ENCODE measurements at regions not wholly inside any gene's neighbourhood (a gene's known extent, or its start where the extent isn't known, plus 50 kb on each side); places are given as distances from the start of the nearest gene placed in this dataset.

DNA sequence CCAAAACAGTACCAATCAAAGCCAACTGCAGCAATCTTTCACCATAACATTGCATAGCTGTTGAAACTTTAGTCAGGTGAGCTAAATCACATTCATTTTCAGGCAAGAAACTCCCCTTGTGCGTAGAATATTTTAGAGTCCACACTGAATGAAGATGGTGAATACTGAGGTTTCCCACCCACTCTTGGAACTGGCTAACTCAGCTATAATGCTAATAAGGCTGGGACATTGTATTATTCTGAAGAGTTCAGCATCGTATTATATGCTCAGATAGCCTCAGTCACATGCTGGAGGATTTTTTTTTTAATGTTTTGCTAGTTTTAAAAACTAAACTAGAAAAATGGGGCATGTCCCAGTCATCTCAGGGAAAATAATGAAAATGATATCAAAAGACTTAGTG, 352.3 kb upstream of the FMN2 start:
- TF ChIP-seq, protein P1, sequence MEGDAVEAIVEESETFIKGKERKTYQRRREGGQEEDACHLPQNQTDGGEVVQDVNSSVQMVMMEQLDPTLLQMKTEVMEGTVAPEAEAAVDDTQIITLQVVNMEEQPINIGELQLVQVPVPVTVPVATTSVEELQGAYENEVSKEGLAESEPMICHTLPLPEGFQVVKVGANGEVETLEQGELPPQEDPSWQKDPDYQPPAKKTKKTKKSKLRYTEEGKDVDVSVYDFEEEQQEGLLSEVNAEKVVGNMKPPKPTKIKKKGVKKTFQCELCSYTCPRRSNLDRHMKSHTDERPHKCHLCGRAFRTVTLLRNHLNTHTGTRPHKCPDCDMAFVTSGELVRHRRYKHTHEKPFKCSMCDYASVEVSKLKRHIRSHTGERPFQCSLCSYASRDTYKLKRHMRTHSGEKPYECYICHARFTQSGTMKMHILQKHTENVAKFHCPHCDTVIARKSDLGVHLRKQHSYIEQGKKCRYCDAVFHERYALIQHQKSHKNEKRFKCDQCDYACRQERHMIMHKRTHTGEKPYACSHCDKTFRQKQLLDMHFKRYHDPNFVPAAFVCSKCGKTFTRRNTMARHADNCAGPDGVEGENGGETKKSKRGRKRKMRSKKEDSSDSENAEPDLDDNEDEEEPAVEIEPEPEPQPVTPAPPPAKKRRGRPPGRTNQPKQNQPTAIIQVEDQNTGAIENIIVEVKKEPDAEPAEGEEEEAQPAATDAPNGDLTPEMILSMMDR (IDR thresholded peaks at IDR 0.05) = no peak
- Histone ChIP-seq H3K27ac (no peak overlapping the region), H3K9me3 (no peaks in the 10 kb centered on the region), H3K27me3 (no peaks in the 10 kb centered on the region), H3K36me3 (no peaks in the 10 kb centered on the region), H3K9ac (ENCODE audit: low read depth in 2 of 2, low read length in 2 of 2) (no peak overlapping the region), H3K4me1 (no peaks in the 10 kb centered on the region), H3K4me3 (no peak overlapping the region)
- intact Hi-C loops (cut with DNase I) = no loop called here
- DNase-seq = no peak

DNA sequence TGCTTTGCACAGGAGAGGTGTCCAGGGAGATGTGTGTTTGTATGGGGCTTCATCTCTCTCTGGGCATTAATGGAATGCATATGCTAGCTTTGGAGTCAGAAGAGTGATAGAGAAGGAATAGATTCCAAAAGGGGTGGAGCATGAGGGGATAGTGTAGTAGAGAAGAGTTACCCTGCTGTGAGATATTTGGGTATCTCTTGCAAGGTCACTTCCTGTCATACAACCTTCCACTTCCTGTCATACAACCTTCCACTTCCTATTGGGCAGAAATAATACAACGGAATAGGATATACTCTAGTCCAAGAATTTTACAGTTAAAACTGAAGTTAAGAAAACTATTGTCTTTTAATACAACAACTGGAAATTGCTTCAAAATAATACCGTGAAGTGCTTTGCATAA, 351.8 kb upstream of the FMN2 start:
- no peak overlapping the region for H3K4me3 ChIP-seq
- TF ChIP-seq, protein P1 (IDR thresholded peaks at IDR 0.05) = no peak
- H3K4me1 ChIP-seq = no peaks in the 10 kb centered on the region
- no peaks in the 10 kb centered on the region for H3K36me3 ChIP-seq
- H3K9ac ChIP-seq (ENCODE audit: low read depth in 2 of 2, low read length in 2 of 2) = no peak overlapping the region
- intact Hi-C loops (cut with DNase I) = no loop called here
- no peaks in the 10 kb centered on the region for H3K9me3 ChIP-seq
- no peaks in the 10 kb centered on the region for H3K27me3 ChIP-seq
- H3K27ac ChIP-seq = no peak overlapping the region
- DNase-seq = no peak

DNA sequence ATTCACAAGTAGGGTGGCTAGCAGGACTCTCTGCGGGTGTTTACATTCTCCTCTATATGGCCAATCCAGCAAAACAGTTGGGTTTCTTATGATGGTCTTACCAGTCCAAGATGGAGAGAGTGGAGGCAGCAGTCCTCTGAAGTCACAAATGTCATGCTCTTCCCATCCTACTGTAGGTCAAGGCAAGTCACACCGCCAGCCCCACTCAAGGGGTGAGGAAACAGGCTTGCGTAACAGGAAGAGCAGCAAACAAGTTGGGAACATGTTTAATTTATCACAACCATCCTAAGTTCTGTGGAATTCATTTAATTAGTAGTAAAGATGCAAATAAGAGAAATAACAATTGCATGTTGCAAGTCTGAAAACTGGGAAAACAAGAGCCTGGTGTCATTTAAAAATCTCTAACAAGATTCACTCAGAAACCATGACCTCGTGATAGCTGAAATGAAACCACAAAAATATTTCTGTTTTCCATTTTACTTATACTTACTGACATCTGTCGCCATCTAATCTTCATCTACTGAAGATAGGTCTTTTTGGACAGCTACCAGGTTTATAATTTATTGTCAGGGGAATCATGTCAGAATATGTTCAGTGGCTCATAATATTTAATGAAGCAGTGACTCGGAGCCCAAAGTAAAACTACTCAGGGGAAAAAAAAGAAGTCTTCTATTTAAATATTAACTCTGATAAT, 349.1 kb upstream of the FMN2 start:
- H3K36me3 ChIP-seq = no peaks in the 10 kb centered on the region
- no peak overlapping the region for H3K9ac ChIP-seq (ENCODE audit: low read depth in 2 of 2, low read length in 2 of 2)
- no peaks in the 10 kb centered on the region for H3K4me1 ChIP-seq
- H3K9me3 ChIP-seq = no peaks in the 10 kb centered on the region
- no peak for DNase-seq
- no peak overlapping the region for H3K4me3 ChIP-seq
- intact Hi-C loops (cut with DNase I) = no loop called here
- TF ChIP-seq, protein P1 (IDR thresholded peaks at IDR 0.05) = no peak
- no peak overlapping the region for H3K27ac ChIP-seq
- no peaks in the 10 kb centered on the region for H3K27me3 ChIP-seq

- H3K27me3 ChIP-seq = no peaks in the 10 kb centered on the region
- no peaks in the 10 kb centered on the region for H3K36me3 ChIP-seq
- H3K4me3 ChIP-seq = no peak overlapping the region
- H3K9me3 ChIP-seq = no peaks in the 10 kb centered on the region
- intact Hi-C loops (cut with DNase I) = no loop called here
- no peak overlapping the region for H3K9ac ChIP-seq (ENCODE audit: low read depth in 2 of 2, low read length in 2 of 2)
- no peaks in the 10 kb centered on the region for H3K4me1 ChIP-seq
- TF ChIP-seq, protein P1 (IDR thresholded peaks at IDR 0.05) = no peak
- DNase-seq = no peak
- H3K27ac ChIP-seq = no peak overlapping the region
These were observed 346.8 kb upstream of the FMN2 start for GRCh38 chr1:239744851-239745250.

DNA sequence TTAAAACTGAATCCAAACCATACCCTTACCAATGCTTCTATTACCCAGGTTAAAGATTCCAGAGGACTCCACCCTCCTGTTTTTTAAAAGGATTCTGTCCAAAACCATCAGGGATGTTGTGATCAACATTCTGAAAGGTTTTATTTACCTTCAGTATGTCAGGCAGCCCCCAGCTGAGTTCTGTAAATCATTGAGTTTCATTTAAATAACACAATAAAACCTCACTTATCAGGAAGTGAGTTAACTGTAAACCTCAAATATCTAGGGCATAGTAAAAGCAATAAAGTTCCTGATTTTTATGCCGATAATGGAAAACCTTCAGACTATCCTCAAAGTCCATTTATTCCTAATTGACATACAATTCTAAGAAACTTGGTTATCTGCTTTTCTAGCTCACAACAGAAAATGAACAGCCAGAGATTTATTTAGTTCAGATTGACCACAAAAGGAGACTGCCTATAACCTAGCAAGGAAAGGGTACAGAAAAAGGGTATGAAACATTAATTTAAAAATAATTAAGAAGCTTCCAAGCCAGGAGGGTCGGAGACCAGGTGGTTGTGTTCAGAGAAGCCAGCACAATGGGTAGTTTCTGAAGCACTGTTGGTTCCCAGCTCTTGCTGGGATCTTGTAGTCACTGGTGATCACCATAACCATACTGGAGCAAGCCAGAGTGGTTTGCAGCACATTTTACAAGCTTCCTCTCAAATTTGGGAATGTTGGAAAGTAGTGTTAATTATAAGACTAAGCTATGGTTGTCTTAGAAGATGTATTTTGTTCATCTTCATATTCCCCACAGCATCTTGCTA, 336.4 kb upstream of the FMN2 start:
- no peak overlapping the region for H3K4me3 ChIP-seq
- H3K9me3 ChIP-seq = no peaks in the 10 kb centered on the region
- TF ChIP-seq, protein P1 (IDR thresholded peaks at IDR 0.05) = no peak
- H3K27me3 ChIP-seq = no peaks in the 10 kb centered on the region
- no peak overlapping the region for H3K9ac ChIP-seq (ENCODE audit: low read depth in 2 of 2, low read length in 2 of 2)
- intact Hi-C loops (cut with DNase I) = no loop called here
- no peaks in the 10 kb centered on the region for H3K36me3 ChIP-seq
- H3K27ac ChIP-seq = no peak overlapping the region
- H3K4me1 ChIP-seq = no peaks in the 10 kb centered on the region
- no peak for DNase-seq

Measured in colonic mucosa (tissue), 4 donors.